ENCODE measurements at regions not wholly inside any gene's neighbourhood (a gene's known extent, or its start where the extent isn't known, plus 50 kb on each side); places are given as distances from the start of the nearest gene placed in this dataset.
"Not testable (repeated sequence)": the region's sequence is repeated elsewhere in the genome, so short reads cannot be mapped to it uniquely, and the experiment has no call there.

- Histone ChIP-seq H3K4me1 (no peaks in the 10 kb centered on the region), H3K9me3 (no peaks in the 10 kb centered on the region), H3K4me3 (no peak overlapping the region), H3K27ac (peak overlapping the region; percentile 30), H3K27me3 (no peaks in the 10 kb centered on the region), H3K36me3 (no peaks in the 10 kb centered on the region)
- no peak for DNase-seq (ENCODE audit: low spot score in 2 of 2)
- TF ChIP-seq POLR2A (IDR thresholded peaks at IDR 0.05) (no peak), CTCF (IDR thresholded peaks at IDR 0.05) (no peak), EP300 (IDR thresholded peaks at IDR 0.05) (no peak), POLR2AphosphoS5 (IDR thresholded peaks at IDR 0.05) (peak in 1 of 3 donors; percentile 14)
- 38% methylated on average over 2 of the region's 2 CpGs for WGBS
These were observed 348.7 kb upstream of the SEMA3C start for GRCh38 chr7:81267508-81267907.

GRCh38 chr7:81264116-81264515 lies 345.3 kb upstream of the SEMA3C start:
- H3K36me3 ChIP-seq = no peaks in the 10 kb centered on the region
- H3K27me3 ChIP-seq = no peaks in the 10 kb centered on the region
- DNase-seq (ENCODE audit: low spot score in 2 of 2) = no peak
- H3K27ac ChIP-seq = no peak overlapping the region
- TF ChIP-seq POLR2A (IDR thresholded peaks at IDR 0.05) (no peak), POLR2AphosphoS5 (IDR thresholded peaks at IDR 0.05) (no peak)
- no peaks in the 10 kb centered on the region for H3K4me1 ChIP-seq
- H3K4me3 ChIP-seq = no peak overlapping the region
- peaks cover 7% of the 10 kb centered on the region for H3K9me3 ChIP-seq

GRCh38 chr7:81260152-81260551 lies 341.3 kb upstream of the SEMA3C start:
- peaks cover 7% of the 10 kb centered on the region for H3K9me3 ChIP-seq
- H3K36me3 ChIP-seq = no peaks in the 10 kb centered on the region
- no peaks in the 10 kb centered on the region for H3K4me1 ChIP-seq
- 93% methylated on average over 2 of the region's 2 CpGs for WGBS
- no peak overlapping the region for H3K27ac ChIP-seq
- TF ChIP-seq POLR2AphosphoS5 (IDR thresholded peaks at IDR 0.05) (no peak), CTCF (IDR thresholded peaks at IDR 0.05) (no peak)
- DNase-seq (ENCODE audit: low spot score in 2 of 2) = no peak
- H3K4me3 ChIP-seq = no peak overlapping the region
- H3K27me3 ChIP-seq = no peaks in the 10 kb centered on the region

- TF ChIP-seq POLR2AphosphoS5 (IDR thresholded peaks at IDR 0.05) (no peak), POLR2A (IDR thresholded peaks at IDR 0.05) (no peak), CTCF (IDR thresholded peaks at IDR 0.05) (no peak), EP300 (IDR thresholded peaks at IDR 0.05) (no peak)
- no peaks in the 10 kb centered on the region for H3K27me3 ChIP-seq
- no peak for DNase-seq (ENCODE audit: low spot score in 2 of 2)
- no peak overlapping the region for H3K4me3 ChIP-seq
- H3K9me3 ChIP-seq = peaks cover 7% of the 10 kb centered on the region
- WGBS = 70% methylated on average over 7 of the region's 7 CpGs
- no peaks in the 10 kb centered on the region for H3K4me1 ChIP-seq
- no peaks in the 10 kb centered on the region for H3K36me3 ChIP-seq
- no peak overlapping the region for H3K27ac ChIP-seq
These were observed 338.1 kb upstream of the SEMA3C start for GRCh38 chr7:81256991-81257390.

- Histone ChIP-seq H3K9me3 (no peaks in the 10 kb centered on the region), H3K4me1 (no peaks in the 10 kb centered on the region), H3K4me3 (no peak overlapping the region), H3K27me3 (no peaks in the 10 kb centered on the region), H3K27ac (no peak overlapping the region), H3K36me3 (no peaks in the 10 kb centered on the region)
- 88% methylated on average over 3 of the region's 3 CpGs for WGBS
- no peak for TF ChIP-seq CTCF (IDR thresholded peaks at IDR 0.05)
- no peak for TF ChIP-seq POLR2AphosphoS5 (IDR thresholded peaks at IDR 0.05)
- no peak for TF ChIP-seq POLR2A (IDR thresholded peaks at IDR 0.05)
- TF ChIP-seq EP300 (IDR thresholded peaks at IDR 0.05) = no peak
- no peak for DNase-seq (ENCODE audit: low spot score in 2 of 2)
These were observed 329.6 kb upstream of the SEMA3C start for GRCh38 chr7:81248420-81248819.

GRCh38 chr7:81247364-81247763 lies 328.5 kb upstream of the SEMA3C start:
- not testable (repeated sequence) for H3K36me3 ChIP-seq; H3K27ac ChIP-seq; DNase-seq (ENCODE audit: low spot score in 2 of 2); H3K27me3 ChIP-seq; H3K4me1 ChIP-seq; H3K4me3 ChIP-seq; H3K9me3 ChIP-seq
- 87% methylated on average over 1 of the region's 1 CpG for WGBS

Measured in suprapubic skin (tissue), 4 donors.